Activated CD4-positive, alpha-beta T cell treated with anti-CD3 and anti-CD28 coated beads for 4 hours (primary cell): ENCODE measurements at regions not wholly inside any gene's neighbourhood (a gene's known extent, or its start where the extent isn't known, plus 50 kb on each side); places are given as distances from the start of the nearest gene placed in this dataset.
"Not testable (repeated sequence)": the region's sequence is repeated elsewhere in the genome, so short reads cannot be mapped to it uniquely, and the experiment has no call there.

Experiments
- DNase-seq, 2 donors: peaks; one replicate each; pipeline ENCODE4 v3.0.0-alpha.2; 2020

GRCh38 chr2:125224830-125225229 is 1199.7 kb downstream of the CNTNAP5 start:
- DNase-seq = no peak

- no peak for DNase-seq
These were observed 1202.8 kb downstream of the CNTNAP5 start for GRCh38 chr2:125227843-125228392.

GRCh38 chr2:125240870-125241269 is 1215.8 kb downstream of the CNTNAP5 start:
- DNase-seq = no peak

GRCh38 chr2:125243074-125243473 is 1218.0 kb downstream of the CNTNAP5 start:
- no peak for DNase-seq

- DNase-seq = no peak
These were observed 1228.9 kb downstream of the CNTNAP5 start for GRCh38 chr2:125254010-125254409.

- no peak for DNase-seq
These were observed 1234.4 kb downstream of the CNTNAP5 start for GRCh38 chr2:125259451-125259850.

- not testable (repeated sequence) for DNase-seq
These were observed 1235.4 kb downstream of the CNTNAP5 start for GRCh38 chr2:125260366-125260930.

GRCh38 chr2:125264453-125264852 is 1239.4 kb downstream of the CNTNAP5 start:
- no peak for DNase-seq

- no peak for DNase-seq
These were observed 1242.6 kb downstream of the CNTNAP5 start for GRCh38 chr2:125267683-125268082.

- DNase-seq = no peak
These were observed 1247.6 kb downstream of the CNTNAP5 start for GRCh38 chr2:125272651-125273050.

GRCh38 chr2:125274718-125275117 is 1249.6 kb downstream of the CNTNAP5 start:
- DNase-seq = no peak

GRCh38 chr2:125280265-125280664 is 1255.2 kb downstream of the CNTNAP5 start:
- no peak for DNase-seq

GRCh38 chr2:125281242-125281641 is 1256.2 kb downstream of the CNTNAP5 start:
- DNase-seq = no peak

GRCh38 chr2:125296742-125297141 is 1271.7 kb downstream of the CNTNAP5 start:
- no peak for DNase-seq

- DNase-seq = no peak
These were observed 1285.7 kb downstream of the CNTNAP5 start for GRCh38 chr2:125310657-125311364.

GRCh38 chr2:125312342-125312741 is 1287.3 kb downstream of the CNTNAP5 start:
- DNase-seq = no peak

- DNase-seq = no peak
These were observed 1288.7 kb downstream of the CNTNAP5 start for GRCh38 chr2:125313806-125314205.

GRCh38 chr2:125318740-125319139 is 1293.7 kb downstream of the CNTNAP5 start:
- DNase-seq = no peak

GRCh38 chr2:125324273-125324672 is 1299.2 kb downstream of the CNTNAP5 start:
- DNase-seq = no peak

- DNase-seq = no peak
These were observed 1305.0 kb downstream of the CNTNAP5 start for GRCh38 chr2:125330133-125330532.

GRCh38 chr2:125341353-125341752 is 1314.6 kb upstream of the GYPC start:
- DNase-seq = no peak

GRCh38 chr2:125353542-125353941 is 1302.4 kb upstream of the GYPC start:
- not testable (repeated sequence) for DNase-seq

- no peak for DNase-seq
These were observed 1291.6 kb upstream of the GYPC start for GRCh38 chr2:125364192-125364983.

GRCh38 chr2:125364984-125365265 is 1291.0 kb upstream of the GYPC start:
- DNase-seq = no peak
